Stimulated activated effector memory CD8-positive, alpha-beta T cell treated with anti-CD3 and anti-CD28 coated beads, Interleukin-12 subunit alpha, Interleukin-12 subunit beta, amount 100 ng/mL, for 72 hours (primary cell): ENCODE measurements at regions not wholly inside any gene's neighbourhood (a gene's known extent, or its start where the extent isn't known, plus 50 kb on each side); places are given as distances from the start of the nearest gene placed in this dataset.

Experiments
- ATAC-seq: fragments of 150-1000 bp; cut with Tn5 transposase; 2 replicates; pipeline ENCODE4 v1.10.0; 2021
- DNase-seq, 2 donors: peaks; one replicate each; pipeline ENCODE4 v3.0.0; 2021 to 2022; ENCODE audit warnings: low spot score in 2 of 2
- H3K27ac Mint-ChIP-seq: one replicate; pipeline ENCODE4 v1.8.0; 2022; ENCODE audit warnings: mild to moderate bottlenecking, mixed read lengths
- H3K36me3 Mint-ChIP-seq: one replicate; pipeline ENCODE4 v1.8.0; 2022; ENCODE audit warnings: mild to moderate bottlenecking, mixed read lengths
- H3K4me1 Mint-ChIP-seq: one replicate; pipeline ENCODE4 v1.8.0; 2022; ENCODE audit warnings: mixed read lengths
- H3K4me3 Mint-ChIP-seq: one replicate; pipeline ENCODE4 v1.8.0; 2022; ENCODE audit warnings: mild to moderate bottlenecking, mixed read lengths
- H3K9me3 Mint-ChIP-seq: one replicate; pipeline ENCODE4 v1.8.0; 2022; ENCODE audit warnings: mixed read lengths

DNA sequence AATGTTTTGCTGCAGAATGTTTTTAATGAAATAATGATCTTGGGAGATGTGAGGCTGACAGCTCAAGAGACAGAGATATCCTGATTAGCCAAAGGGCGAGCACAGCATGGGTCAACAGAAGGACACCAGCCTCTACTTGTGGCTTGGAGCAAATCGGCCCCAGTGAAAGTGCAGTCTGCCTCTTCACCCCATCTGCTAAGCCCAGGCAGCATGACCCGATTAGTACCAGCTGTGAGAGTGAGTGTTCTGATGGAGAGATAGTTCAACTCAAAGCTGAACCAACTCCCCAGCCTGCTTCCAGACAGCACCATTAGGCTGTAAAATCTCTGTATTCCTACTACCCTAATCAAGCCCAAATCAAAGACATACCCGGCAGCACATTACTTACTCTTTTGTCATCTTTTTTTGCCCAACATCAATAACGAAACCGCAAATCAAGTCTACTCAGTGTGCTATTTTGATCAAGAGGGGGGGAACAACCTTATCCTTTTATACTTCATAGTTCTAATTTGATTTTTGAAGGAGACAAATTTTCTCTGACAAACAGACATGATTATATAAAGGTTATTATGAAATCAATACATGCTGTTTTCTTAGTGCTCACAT lies 514.1 kb upstream of the NRSN1 start:
- Mint-ChIP-seq H3K9me3 (peaks cover 5% of the 10 kb centered on the region), H3K36me3 (no peaks in the 10 kb centered on the region), H3K27ac (no peak overlapping the region), H3K4me1 (no peaks in the 10 kb centered on the region), H3K4me3 (no peak overlapping the region)
- DNase-seq (no peak), ATAC-seq (no peak)

DNA sequence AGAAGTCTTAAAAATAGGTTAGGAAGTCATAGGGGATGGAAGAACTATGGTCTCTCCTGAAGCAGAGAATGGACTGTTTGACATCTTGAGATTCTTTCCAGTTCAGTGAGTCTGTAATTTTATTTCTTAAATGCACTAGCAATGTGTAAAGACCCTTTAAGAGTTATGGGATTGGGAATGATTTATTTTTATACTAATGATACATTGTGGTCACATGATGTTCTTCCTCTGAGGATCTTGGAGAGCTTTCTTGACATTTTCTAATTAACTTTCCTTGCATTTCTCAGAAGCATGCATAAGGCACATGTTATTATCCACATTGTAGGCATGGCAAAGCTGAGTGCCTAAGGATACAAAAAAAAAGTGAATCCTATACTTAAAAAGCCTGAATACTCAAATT lies 507.6 kb upstream of the NRSN1 start:
- Mint-ChIP-seq H3K4me3 (no peak overlapping the region), H3K27ac (no peak overlapping the region), H3K9me3 (peaks cover 13% of the 10 kb centered on the region), H3K36me3 (no peaks in the 10 kb centered on the region), H3K4me1 (no peaks in the 10 kb centered on the region)
- no peak for DNase-seq
- ATAC-seq, result no peak

- Mint-ChIP-seq H3K4me1 (no peaks in the 10 kb centered on the region), H3K9me3 (peaks cover 13% of the 10 kb centered on the region), H3K36me3 (no peaks in the 10 kb centered on the region), H3K27ac (no peak overlapping the region), H3K4me3 (no peak overlapping the region)
- no peak for ATAC-seq
- no peak for DNase-seq
Observed at GRCh38 chr6:23620911-23621401, 505.1 kb upstream of the NRSN1 start.

DNA sequence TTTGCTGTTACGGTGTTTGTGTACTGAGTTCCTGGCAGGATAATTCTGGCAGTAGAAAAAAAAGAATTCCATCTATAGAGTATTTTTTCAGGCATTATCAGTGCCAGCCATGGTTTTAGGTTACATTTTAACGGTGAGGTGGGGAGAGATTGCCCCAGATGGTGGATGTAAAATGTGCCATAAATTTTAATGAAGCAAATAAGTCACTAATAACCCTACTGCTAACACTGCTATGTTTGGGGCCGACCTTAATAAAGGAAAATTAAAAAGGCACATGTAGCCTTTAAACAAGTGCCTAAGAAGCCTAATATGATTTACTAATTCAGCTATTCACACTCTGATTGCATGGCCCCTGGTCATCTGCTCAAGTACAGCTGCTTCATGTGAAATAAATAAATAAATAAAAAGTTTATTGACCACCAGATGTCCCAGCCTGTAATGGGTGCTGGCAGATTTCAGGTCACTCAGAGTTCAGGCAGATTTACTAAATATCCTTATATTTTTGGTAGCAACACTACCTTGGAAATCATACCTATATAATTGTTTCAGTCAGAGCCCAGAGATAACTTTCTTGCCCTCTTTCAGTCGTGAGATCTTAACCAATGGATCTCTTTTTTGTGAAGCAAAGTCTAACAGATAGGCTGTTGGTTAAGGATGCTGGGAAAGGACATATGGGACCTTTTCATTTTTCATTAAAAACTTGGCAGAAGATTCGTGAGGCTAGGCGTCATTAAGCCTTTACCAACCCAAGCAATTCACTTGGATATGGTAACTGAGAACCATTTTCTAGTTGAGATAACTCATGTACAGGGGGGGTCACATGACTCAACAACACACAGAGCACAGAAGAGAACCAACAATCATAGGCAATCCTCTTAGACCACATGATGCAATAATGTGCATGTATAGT lies 495.0 kb upstream of the NRSN1 start:
- DNase-seq (no peak), ATAC-seq (no peak)
- H3K4me3 Mint-ChIP-seq, result no peak overlapping the region
- H3K9me3 Mint-ChIP-seq, result peaks cover 6% of the 10 kb centered on the region
- H3K36me3 Mint-ChIP-seq, result no peaks in the 10 kb centered on the region
- H3K27ac Mint-ChIP-seq, result no peak overlapping the region
- H3K4me1 Mint-ChIP-seq, result no peaks in the 10 kb centered on the region

GRCh38 chr6:23633996-23634395 lies 492.0 kb upstream of the NRSN1 start:
- Mint-ChIP-seq H3K4me3 (no peak overlapping the region), H3K27ac (no peak overlapping the region), H3K4me1 (no peaks in the 10 kb centered on the region), H3K9me3 (peaks cover 8% of the 10 kb centered on the region), H3K36me3 (no peaks in the 10 kb centered on the region)
- ATAC-seq (no peak), DNase-seq (no peak)

DNA sequence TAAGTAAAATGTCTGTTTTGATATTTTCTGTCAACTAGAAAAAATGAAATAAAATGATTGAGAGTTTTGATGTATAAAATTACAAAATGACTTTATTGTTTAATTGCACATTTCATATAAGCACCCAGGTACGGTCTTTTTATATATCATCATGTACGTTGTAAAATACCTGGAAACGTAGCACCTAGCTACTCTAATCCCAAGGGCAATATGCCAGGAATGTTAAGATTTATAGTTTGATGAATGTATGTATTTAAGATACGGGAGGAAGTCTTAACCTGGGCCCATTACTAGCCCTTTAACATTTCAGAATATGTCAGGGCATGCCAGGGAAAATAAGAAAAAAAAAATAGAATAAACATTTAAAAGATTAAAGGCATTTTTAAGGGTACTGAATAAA lies 490.9 kb upstream of the NRSN1 start:
- Mint-ChIP-seq H3K4me3 (no peak overlapping the region), H3K9me3 (peaks cover 8% of the 10 kb centered on the region), H3K4me1 (no peaks in the 10 kb centered on the region), H3K27ac (no peak overlapping the region), H3K36me3 (no peaks in the 10 kb centered on the region)
- DNase-seq (no peak), ATAC-seq (no peak)

- ATAC-seq, result no peak
- Mint-ChIP-seq H3K4me1 (no peaks in the 10 kb centered on the region), H3K4me3 (no peak overlapping the region), H3K27ac (no peak overlapping the region), H3K9me3 (peaks cover 11% of the 10 kb centered on the region), H3K36me3 (no peaks in the 10 kb centered on the region)
- no peak for DNase-seq
Observed at GRCh38 chr6:23637296-23637695, 488.7 kb upstream of the NRSN1 start.

GRCh38 chr6:23642849-23643248 lies 483.2 kb upstream of the NRSN1 start:
- H3K36me3 Mint-ChIP-seq, result no peaks in the 10 kb centered on the region
- ATAC-seq (no peak), DNase-seq (no peak)
- H3K4me1 Mint-ChIP-seq, result no peaks in the 10 kb centered on the region
- no peak overlapping the region for H3K4me3 Mint-ChIP-seq
- peaks cover 3% of the 10 kb centered on the region for H3K9me3 Mint-ChIP-seq
- no peak overlapping the region for H3K27ac Mint-ChIP-seq

DNA sequence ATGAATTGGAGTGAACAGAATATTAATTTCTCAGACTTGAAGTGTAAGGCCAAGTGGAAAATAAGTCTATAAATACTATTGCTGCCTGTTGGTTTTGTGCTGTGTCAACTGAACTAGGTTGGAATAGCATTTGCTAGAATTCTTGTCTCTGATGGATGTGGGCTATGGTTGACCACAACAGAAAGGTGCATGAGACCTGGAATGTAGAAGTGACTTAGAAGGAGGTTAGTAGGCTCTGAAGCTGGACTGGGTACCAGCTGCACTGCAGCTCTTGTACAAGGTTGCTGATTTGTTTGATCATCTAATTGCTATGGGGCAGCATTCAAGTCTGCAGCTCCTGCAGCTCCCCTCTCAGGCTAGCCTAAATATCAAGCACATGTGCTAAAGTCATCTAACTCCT lies 479.0 kb upstream of the NRSN1 start:
- Mint-ChIP-seq H3K4me1 (no peaks in the 10 kb centered on the region), H3K36me3 (no peaks in the 10 kb centered on the region), H3K9me3 (peaks cover 7% of the 10 kb centered on the region), H3K27ac (no peak overlapping the region), H3K4me3 (no peak overlapping the region)
- DNase-seq (no peak), ATAC-seq (no peak)

DNA sequence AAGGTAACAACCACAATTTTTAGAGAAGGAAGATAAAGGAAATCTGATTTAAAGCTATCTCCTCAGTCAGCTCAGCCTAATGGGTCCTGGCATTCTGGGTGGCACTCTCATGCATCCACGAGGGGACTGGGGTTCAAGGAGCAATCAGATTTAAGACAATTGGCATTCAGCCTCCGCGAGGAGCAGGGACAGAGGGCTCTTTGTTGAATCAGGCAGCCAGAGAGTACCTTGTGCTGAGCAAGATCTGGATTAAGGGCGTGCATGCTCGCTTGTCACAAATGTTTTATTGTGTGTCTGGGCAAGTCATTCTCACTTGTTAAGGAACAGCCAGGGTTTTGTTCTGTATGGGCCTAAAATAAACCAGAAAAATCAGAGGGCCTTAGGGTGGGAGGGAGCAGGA lies 475.3 kb upstream of the NRSN1 start:
- Mint-ChIP-seq H3K27ac (no peak overlapping the region), H3K9me3 (peaks cover 14% of the 10 kb centered on the region), H3K4me3 (no peak overlapping the region), H3K4me1 (no peaks in the 10 kb centered on the region), H3K36me3 (no peaks in the 10 kb centered on the region)
- ATAC-seq, result no peak
- no peak for DNase-seq

- no peak overlapping the region for H3K4me3 Mint-ChIP-seq
- H3K36me3 Mint-ChIP-seq, result no peaks in the 10 kb centered on the region
- DNase-seq, result no peak
- no peak for ATAC-seq
- H3K9me3 Mint-ChIP-seq, result peaks cover 18% of the 10 kb centered on the region
- no peaks in the 10 kb centered on the region for H3K4me1 Mint-ChIP-seq
- H3K27ac Mint-ChIP-seq, result no peak overlapping the region
Observed at GRCh38 chr6:23654745-23655144, 471.3 kb upstream of the NRSN1 start.

GRCh38 chr6:23655525-23655924 lies 470.5 kb upstream of the NRSN1 start:
- Mint-ChIP-seq H3K27ac (no peak overlapping the region), H3K4me3 (no peak overlapping the region), H3K36me3 (no peaks in the 10 kb centered on the region), H3K9me3 (peaks cover 17% of the 10 kb centered on the region), H3K4me1 (no peaks in the 10 kb centered on the region)
- DNase-seq (no peak), ATAC-seq (no peak)

DNA sequence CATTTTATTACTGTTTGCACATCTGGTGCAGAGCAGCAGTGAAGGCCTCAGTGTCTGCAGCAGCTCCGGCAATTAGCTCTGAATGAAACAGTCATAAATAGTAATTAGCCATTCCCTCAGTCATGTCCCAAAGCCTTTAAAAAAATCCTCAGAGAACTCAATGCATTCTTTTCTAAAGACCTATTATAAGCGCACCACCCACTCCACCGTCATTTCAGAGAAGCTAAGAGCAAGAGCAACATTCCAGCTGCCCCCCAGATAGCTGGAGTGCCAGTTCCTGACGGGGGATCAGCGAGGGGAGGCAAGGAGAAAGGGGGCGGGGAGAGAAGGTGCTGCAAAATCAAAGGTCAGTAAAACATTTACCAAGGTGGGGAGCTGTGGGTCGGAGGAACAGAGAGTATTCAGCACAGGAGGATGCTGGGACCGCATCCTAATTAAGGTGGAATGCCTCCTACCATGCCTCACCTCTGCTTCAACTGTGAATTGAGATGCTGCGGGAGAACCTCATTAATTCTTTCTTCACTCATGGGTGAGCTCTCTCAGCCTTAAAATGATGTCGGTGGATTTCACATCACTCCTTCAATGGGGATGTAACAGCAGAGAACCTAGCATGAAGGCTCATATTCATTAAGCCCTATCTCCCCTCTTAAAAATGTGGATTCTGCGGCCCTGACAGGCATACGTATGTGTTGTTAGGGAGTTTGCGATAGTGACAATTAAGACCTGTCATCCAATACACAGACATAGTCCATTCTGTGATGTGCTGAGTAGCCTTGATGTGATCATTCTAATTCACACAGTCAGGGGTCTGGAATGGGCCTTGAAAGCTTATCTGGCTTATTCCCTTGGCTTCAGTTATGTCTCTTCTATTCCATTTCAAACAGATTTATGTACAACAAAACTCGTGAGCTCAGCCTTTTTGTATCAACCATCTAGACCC lies 469.5 kb upstream of the NRSN1 start:
- H3K9me3 Mint-ChIP-seq, result peaks cover 16% of the 10 kb centered on the region
- no peak for DNase-seq
- no peak overlapping the region for H3K4me3 Mint-ChIP-seq
- no peak overlapping the region for H3K27ac Mint-ChIP-seq
- H3K36me3 Mint-ChIP-seq, result no peaks in the 10 kb centered on the region
- H3K4me1 Mint-ChIP-seq, result no peaks in the 10 kb centered on the region
- no peak for ATAC-seq

- no peaks in the 10 kb centered on the region for H3K36me3 Mint-ChIP-seq
- H3K4me1 Mint-ChIP-seq, result no peaks in the 10 kb centered on the region
- no peak overlapping the region for H3K4me3 Mint-ChIP-seq
- no peak for DNase-seq
- no peak for ATAC-seq
- no peak overlapping the region for H3K27ac Mint-ChIP-seq
- peaks cover 11% of the 10 kb centered on the region for H3K9me3 Mint-ChIP-seq
Observed at GRCh38 chr6:23659125-23659524, 466.9 kb upstream of the NRSN1 start.

DNA sequence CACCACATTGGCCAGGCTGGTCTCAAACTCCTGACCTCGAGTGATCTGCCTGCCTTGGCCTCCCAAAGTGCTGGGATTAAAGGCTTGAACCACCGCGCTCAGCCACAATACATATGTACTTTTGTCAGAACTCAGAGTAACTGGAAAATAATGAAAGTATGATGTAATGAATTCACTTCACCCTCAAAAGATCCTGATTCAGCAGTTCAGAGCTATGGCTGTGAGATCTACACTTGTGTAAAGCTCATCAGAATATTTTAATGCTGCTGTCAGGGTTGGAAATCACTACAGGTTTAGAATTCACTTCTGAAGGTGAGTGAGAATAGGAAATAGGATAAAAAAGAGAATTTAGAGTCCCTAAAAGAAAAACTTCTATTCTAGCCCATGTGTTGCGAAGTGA lies 464.5 kb upstream of the NRSN1 start:
- Mint-ChIP-seq H3K9me3 (peaks cover 15% of the 10 kb centered on the region), H3K36me3 (no peaks in the 10 kb centered on the region), H3K27ac (no peak overlapping the region), H3K4me1 (no peaks in the 10 kb centered on the region), H3K4me3 (no peak overlapping the region)
- DNase-seq (no peak), ATAC-seq (no peak)
